ENCODE measurements at regions not wholly inside any gene's neighbourhood (a gene's known extent, or its start where the extent isn't known, plus 50 kb on each side); places are given as distances from the start of the nearest gene placed in this dataset.

- Histone ChIP-seq H3K27ac (ENCODE audit: low read depth, low read length, poor library complexity, severe bottlenecking) (no peak overlapping the region), H3K4me1 (ENCODE audit: insufficient read depth, low read length, poor library complexity, severe bottlenecking) (no peaks in the 10 kb centered on the region), H3K27me3 (replicated peaks; ENCODE audit: insufficient read depth, low read depth, low read length, poor library complexity) (no peaks in the 10 kb centered on the region), H3K4me3 (ENCODE audit: low read depth, low read length, poor library complexity, severe bottlenecking) (no peak overlapping the region), H3K36me3 (ENCODE audit: insufficient read depth, low read length, poor library complexity, severe bottlenecking) (no peaks in the 10 kb centered on the region), H3K9me3 (ENCODE audit: low read depth, low read length, poor library complexity, severe bottlenecking) (peaks cover 17% of the 10 kb centered on the region)
- intact Hi-C loops (cut with micrococcal nuclease; ENCODE audit: unreplicated experiment): no loop called here
- BruUV-seq (replicated peaks): no TSS peak
- ChIA-PET CTCF (no interaction called here), POLR2A (ENCODE audit: low non-redundant PET) (no interaction called here)
- TF ChIP-seq EZH2 (IDR thresholded peaks at IDR 0.05; ENCODE audit: borderline replicate concordance, low read depth, low read length, poor library complexity, severe bottlenecking) (no peak), CTCF (conservative IDR thresholded peaks at IDR 0.05; ENCODE audit: low read depth, low read length) (no peak)
- no peak for DNase-seq (ENCODE audit: low spot score)
These were observed 163.1 kb upstream of the RGPD4 start for GRCh38 chr2:107663632-107664031.

GRCh38 chr2:107669335-107669734 lies 157.4 kb upstream of the RGPD4 start:
- H3K27ac ChIP-seq (ENCODE audit: low read depth, low read length, poor library complexity, severe bottlenecking): no peak overlapping the region
- no peaks in the 10 kb centered on the region for H3K27me3 ChIP-seq (replicated peaks; ENCODE audit: insufficient read depth, low read depth, low read length, poor library complexity)
- intact Hi-C loops (cut with micrococcal nuclease; ENCODE audit: unreplicated experiment): no loop called here
- ChIA-PET CTCF (no interaction called here), POLR2A (ENCODE audit: low non-redundant PET) (no interaction called here)
- H3K36me3 ChIP-seq (ENCODE audit: insufficient read depth, low read length, poor library complexity, severe bottlenecking): no peaks in the 10 kb centered on the region
- no peak for DNase-seq (ENCODE audit: low spot score)
- no TSS peak for BruUV-seq (replicated peaks)
- peak; percentile 23; the same call in 1 of the 2 replicates for TF ChIP-seq CTCF (conservative IDR thresholded peaks at IDR 0.05; ENCODE audit: low read depth, low read length)
- TF ChIP-seq EZH2 (IDR thresholded peaks at IDR 0.05; ENCODE audit: borderline replicate concordance, low read depth, low read length, poor library complexity, severe bottlenecking): no peak
- no peak overlapping the region for H3K4me3 ChIP-seq (ENCODE audit: low read depth, low read length, poor library complexity, severe bottlenecking)
- peaks cover 14% of the 10 kb centered on the region for H3K9me3 ChIP-seq (ENCODE audit: low read depth, low read length, poor library complexity, severe bottlenecking)
- no peaks in the 10 kb centered on the region for H3K4me1 ChIP-seq (ENCODE audit: insufficient read depth, low read length, poor library complexity, severe bottlenecking)

- Histone ChIP-seq H3K9me3 (ENCODE audit: low read depth, low read length, poor library complexity, severe bottlenecking) (no peaks in the 10 kb centered on the region), H3K27me3 (replicated peaks; ENCODE audit: insufficient read depth, low read depth, low read length, poor library complexity) (no peaks in the 10 kb centered on the region), H3K4me3 (ENCODE audit: low read depth, low read length, poor library complexity, severe bottlenecking) (no peak overlapping the region), H3K36me3 (ENCODE audit: insufficient read depth, low read length, poor library complexity, severe bottlenecking) (no peaks in the 10 kb centered on the region), H3K27ac (ENCODE audit: low read depth, low read length, poor library complexity, severe bottlenecking) (no peak overlapping the region), H3K4me1 (ENCODE audit: insufficient read depth, low read length, poor library complexity, severe bottlenecking) (no peaks in the 10 kb centered on the region)
- TF ChIP-seq EZH2 (IDR thresholded peaks at IDR 0.05; ENCODE audit: borderline replicate concordance, low read depth, low read length, poor library complexity, severe bottlenecking) (no peak), CTCF (conservative IDR thresholded peaks at IDR 0.05; ENCODE audit: low read depth, low read length) (no peak)
- intact Hi-C loops (cut with micrococcal nuclease; ENCODE audit: unreplicated experiment): no loop called here
- CTCF ChIA-PET: no interaction called here
- POLR2A ChIA-PET (ENCODE audit: low non-redundant PET): no interaction called here
- DNase-seq (ENCODE audit: low spot score): peak; percentile 35
- no TSS peak for BruUV-seq (replicated peaks)
These were observed 144.8 kb upstream of the RGPD4 start for GRCh38 chr2:107681936-107682335.

Measured in A673 (cell line).